ENCODE measurements at regions not wholly inside any gene's neighbourhood (a gene's known extent, or its start where the extent isn't known, plus 50 kb on each side); places are given as distances from the start of the nearest gene placed in this dataset.
A peak's percentile ranks its signal among the peaks of the same experiment; 100 is the strongest.
"Not testable (repeated sequence)": the region's sequence is repeated elsewhere in the genome, so short reads cannot be mapped to it uniquely, and the experiment has no call there.

DNA sequence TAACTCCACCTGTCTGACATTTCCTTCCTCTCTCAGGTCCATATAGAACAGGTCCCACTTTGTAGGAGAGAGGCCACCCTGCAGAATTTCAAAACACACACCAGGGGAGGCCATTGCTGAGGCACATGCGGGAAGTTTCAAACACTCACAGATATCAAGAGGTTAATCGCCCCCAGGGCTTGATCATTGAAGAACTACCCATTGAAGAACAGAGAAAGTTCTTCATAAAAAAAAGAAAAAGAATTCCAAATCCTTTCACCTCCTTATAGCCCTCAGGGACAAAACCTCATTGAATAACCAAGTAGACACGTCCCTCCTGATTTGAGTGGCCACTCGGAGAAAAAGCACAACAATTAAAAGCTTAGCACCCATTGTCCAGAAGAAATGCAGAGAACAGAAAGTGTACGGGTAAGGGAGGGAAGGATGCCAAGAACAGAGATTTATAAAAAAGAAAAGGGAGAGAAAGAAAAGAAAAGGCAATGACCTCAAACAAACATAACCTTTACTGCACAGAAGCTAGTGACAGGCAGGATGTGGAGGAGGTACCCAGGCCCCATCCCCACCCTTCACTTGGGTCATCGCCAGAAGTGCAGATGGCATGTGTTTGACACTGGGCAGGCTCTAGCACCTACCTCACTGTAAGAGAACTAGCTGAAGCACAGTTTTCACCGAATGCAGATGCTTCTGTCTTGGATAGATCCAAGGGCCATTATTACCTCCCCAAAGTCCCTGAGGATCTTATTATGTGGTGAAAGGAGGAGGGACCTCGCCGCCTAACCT is 112.3 kb upstream of the HES1 start:
- no peak for DNase-seq (ENCODE audit: extremely low spot score, insufficient read length, low read depth)
- FAIRE-seq, result no peak

DNA sequence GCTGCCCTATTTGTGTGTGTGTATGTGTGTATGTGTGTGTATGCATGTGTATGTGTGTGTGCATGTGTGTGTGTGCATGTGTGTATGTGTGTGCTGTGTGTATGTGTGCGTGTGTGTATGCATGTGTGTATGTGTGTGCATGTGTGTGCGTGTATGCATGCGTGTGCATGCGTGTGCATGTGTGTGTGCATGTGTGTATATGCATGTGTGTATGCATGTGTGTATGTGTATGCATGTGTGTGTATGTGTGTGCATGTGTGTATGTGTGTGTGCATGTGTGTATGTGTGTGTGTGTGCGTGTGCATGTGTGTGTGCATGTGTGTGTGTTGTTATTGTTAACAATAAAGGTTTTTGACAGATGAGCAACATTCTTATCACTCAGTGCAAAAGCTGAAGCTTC is 110.8 kb upstream of the HES1 start:
- DNase-seq (ENCODE audit: extremely low spot score, insufficient read length, low read depth), result no peak
- no peak for FAIRE-seq

DNA sequence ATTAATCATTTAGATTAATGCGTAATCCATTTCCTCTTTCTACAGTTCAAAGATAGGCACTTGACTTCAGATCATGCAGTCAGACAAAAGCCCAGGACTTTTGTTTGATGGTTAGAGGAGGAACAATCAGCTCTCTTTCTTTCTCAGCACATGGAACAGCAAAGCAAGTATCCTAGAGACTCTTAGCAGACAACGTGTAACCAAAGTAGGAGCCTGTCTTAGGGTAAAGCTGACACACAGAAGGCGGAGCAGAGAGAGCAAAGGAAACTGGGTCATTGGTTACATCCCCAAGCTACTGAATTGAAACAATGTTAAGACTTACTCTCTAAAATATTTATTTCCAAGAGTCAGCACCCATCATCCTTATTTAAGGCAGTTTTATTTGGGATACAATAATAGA is 110.0 kb upstream of the HES1 start:
- FAIRE-seq (no peak), DNase-seq (ENCODE audit: extremely low spot score, insufficient read length, low read depth) (no peak)

DNA sequence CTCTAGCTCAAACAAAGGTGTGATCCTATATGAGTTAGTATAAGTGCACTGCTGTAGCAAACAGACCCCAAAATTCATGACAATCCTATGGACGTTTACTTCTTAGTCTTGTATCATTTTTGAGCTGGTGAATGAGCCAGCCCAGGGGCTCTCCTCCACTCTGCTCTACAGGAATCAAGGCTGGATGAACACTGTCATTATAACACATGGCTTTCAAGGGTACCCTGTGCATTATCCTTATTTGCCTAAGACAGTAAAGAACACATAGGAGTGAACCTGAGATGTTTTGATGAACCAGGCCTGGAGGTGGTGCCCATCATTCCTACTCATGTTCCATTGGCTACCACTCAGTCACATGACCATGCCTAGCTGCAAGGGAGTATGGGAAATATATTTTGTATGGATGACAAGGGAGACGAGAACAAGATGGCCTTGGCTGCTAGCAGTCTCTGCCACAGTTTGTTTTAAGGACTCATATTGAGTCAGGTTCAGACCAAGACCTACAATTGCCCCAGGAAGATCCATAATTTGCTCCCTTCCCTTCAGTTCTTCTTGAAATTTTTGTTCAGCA is 107.4 kb upstream of the HES1 start:
- DNase-seq (ENCODE audit: extremely low spot score, insufficient read length, low read depth) (no peak), FAIRE-seq (no peak)

DNA sequence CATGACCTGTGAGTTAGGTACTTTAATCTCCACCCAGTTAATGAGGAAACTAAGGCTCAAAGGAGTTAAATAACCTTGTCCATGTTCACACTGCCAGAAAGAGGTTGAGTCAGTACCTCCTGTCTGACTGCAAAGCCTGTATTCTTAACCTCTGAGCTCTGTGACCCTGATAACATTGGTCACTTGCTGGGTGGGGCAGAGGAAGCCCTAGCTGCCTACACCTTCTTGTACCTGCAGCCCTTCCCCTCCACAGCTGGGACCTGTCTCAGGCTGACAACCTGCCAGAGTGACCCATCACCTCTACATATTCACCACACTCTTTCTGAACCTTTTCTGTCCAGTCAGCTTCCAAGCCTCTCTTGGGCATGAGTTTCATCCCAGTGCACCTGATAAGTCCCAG is 106.1 kb upstream of the HES1 start:
- DNase-seq (ENCODE audit: extremely low spot score, insufficient read length, low read depth), result no peak
- no peak for FAIRE-seq

DNA sequence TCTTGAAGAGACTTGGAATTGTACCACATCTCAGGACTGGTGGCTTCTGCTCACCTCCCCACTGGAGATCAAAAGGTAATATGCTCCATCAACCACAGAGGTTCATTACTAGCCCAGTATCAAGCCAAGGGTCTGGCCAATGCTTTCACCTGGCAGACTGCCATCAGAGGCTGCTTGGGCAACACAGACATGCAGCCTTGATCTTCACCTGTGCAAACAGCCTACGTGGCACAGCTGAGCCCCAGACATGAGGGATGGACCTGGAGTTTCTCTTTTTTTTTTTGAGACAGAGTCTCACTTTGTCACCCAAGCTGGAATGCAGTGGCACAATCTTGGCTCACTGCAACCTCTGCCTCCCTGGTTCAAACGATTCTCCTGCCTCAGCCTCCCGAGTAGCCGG is 105.6 kb upstream of the HES1 start:
- no peak for DNase-seq (ENCODE audit: extremely low spot score, insufficient read length, low read depth)
- FAIRE-seq, result no peak

DNA sequence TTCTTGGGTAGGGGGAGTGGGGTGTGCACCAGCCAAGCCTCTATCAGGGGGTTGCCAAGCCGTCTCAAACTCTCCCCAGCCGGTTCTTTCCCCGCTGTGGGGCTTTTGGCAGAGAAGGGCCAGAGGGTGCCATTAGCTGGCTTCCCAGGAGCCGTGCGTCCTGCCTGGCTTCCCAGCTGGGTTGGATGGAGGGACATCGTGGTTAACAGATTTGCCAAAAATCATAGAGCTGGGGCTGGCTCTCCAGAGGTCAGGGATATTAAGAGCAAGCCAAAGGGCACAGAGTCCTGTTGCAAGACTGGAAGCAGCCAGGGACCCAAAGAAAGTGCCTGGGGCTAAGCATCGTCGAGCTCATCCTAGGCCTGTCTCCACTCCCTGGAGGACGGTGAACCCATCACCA is 104.6 kb upstream of the HES1 start:
- FAIRE-seq, result no peak

DNA sequence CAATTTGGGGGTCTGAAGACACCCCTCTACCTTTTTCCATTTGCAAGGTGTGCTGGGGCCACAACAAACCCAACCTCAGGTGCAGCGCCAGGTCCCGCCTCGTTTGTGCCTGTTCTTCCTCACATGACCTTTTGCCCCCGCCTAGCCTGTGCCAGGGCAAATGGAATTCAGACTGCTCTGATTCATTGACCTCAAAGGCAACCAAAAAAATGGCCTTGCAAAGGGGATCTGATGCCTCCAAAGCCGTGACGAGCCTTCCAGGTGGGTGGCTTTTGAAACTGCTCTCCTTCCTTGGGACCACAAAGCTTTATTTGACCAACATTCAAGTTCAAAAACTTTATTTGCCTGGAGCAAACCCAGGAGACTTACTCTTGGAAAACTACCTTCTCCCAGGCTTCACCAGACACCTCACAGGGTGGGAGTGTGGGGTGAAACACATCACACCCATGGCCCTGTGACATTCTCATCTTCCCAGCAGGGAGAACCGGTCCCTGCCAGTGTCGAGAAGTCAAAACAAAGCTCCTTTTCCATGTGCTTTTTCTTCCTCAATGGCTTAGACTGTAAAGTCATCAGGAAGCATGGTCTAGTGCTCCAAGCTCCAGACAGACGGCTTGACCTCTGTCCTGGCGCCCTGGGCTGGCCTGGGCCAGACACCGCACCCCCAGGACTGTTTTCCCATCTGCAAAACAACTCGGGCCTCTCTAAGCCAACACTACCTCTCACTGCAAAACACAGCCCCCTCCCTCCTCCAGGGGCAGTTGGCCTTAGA is 103.9 kb upstream of the HES1 start:
- no peak for DNase-seq (ENCODE audit: extremely low spot score, insufficient read length, low read depth)
- FAIRE-seq, result no peak

More for the DNA sequence above, 104.6 kb upstream of the HES1 start:
- no peak for DNase-seq (ENCODE audit: extremely low spot score, insufficient read length, low read depth)

DNA sequence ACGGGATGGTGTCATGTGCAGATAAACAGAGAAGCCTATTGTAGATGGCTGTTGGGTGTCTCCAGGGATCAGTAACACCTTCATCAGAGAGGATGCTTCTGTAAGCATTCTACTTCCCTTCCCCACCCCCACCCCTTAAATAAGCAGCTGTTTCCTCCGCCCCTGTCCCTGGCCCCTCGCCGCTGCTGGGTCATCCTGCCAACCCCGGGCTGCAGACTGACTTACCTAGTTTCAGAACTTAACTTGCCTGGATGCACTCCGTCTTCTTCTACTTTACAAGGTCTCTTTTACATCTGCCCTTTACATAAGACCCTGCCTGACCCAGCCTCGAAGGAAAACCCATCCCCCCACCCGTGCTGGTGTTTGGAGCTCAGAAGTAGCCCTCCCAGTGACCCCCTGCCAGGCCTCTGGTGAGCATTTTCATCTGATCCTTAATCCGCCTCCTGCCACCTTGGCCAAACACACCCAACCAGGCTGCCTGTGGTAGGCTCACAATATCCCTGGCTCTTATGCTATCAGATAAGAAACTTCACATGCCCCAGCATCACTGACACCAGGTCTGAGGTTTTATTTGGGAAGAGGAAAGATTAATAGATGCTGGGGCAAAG is 103.0 kb upstream of the HES1 start:
- FAIRE-seq (peak; percentile 58), DNase-seq (ENCODE audit: extremely low spot score, insufficient read length, low read depth) (no peak)

DNA sequence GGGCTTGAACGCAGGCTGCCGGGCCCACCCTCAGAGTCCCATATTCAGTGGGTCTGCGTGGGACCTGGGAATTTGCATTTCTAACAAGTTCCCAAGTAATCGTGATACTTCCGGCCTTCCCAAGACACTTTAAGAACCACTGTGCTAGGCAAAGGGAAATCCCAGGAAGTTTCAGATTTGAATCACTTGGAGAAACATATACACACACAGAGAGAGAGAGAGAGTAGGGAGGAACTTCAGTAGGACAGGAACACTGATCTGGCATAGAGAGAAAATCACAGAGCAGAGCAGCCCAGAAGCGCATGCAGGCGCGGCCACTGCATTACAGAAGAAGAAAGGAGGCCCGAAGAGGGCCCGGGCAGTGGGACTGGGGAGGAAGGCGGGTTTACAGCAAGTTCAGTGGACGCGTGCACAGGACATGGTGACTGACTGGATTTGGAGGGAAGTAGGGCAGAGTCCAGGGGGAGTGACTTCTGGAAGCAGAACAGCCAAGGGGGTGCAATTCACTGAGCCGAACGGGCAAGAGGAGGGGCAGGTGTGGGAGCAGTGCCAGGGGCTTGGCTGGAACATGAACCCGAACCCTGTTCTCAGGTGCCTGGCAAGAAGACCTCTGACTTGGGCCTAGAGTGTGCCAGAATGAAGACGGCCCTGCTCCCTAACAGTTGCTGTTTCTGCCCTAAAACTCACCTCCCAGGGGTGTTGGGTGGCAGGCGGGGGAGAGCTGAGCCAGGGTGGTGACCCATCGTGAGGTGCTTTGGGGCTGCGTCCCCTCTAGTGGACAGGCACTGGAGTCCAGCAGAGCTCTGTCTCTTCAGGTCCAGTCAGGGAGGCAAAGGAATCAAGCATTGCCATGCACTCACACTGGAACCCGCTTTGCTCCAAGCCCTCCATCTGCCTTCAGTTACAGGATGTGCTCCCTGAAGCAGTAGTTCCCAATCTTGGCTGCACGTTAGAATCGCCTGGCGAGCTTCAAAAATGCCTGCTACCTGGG is 101.3 kb upstream of the HES1 start:
- DNase-seq (ENCODE audit: extremely low spot score, insufficient read length, low read depth) (no peak), FAIRE-seq (no peak)

DNA sequence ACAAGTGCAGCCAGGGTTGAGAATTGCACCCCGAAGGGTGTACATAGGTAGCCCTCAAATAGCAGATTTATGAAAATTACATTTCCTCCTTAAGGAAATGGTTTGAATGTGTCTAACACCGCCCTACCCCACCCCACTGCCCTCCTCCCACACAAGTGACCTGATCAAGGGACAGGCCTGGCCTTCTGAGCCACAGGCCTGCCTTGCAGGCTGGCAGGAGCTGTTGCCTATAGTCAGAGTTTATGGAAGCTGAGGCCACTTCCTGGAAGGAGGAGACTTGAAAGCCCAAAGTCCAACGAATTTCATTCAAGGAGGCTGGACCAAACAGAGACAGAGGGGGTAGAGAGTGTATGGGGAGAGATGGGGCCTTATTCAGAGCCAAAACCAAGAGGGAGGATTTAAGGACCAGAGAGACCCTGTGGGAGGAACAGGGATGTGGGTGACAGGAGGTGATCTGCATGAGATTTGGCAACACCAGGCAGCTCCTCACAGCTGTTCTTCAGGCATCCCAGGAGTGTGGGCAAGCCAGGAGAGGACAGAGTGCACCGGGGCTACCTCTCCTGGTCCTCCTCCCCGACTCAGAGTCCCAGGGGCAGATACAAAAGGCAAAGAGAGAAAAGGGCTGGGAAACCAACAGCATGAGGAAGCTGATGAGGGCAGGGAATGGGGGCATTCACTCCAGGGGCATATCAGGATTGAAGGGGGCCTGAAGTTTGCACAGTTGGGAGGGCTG is 100.4 kb upstream of the HES1 start:
- no peak for FAIRE-seq
- no peak for DNase-seq (ENCODE audit: extremely low spot score, insufficient read length, low read depth)

DNA sequence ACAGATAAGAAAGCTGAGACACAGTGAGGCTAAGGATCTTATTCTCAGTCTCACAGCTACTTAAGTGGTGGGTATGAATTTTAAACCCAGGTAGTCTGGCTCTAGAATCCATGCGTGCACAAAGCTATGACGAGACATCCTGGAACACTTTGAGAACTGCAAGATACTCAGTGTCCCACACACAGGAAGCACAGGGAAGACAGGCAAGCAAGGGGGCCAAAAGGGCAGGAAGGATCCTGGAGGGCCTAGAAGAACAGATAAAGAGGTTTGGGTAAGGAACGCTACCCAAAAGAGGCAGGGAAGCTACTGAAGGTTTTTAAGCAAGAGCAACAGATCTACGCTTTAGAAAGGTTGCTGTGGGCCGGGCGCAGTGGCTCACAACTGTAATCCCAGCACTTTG is 99.1 kb upstream of the HES1 start:
- FAIRE-seq, result no peak
- DNase-seq (ENCODE audit: extremely low spot score, insufficient read length, low read depth), result no peak

DNA sequence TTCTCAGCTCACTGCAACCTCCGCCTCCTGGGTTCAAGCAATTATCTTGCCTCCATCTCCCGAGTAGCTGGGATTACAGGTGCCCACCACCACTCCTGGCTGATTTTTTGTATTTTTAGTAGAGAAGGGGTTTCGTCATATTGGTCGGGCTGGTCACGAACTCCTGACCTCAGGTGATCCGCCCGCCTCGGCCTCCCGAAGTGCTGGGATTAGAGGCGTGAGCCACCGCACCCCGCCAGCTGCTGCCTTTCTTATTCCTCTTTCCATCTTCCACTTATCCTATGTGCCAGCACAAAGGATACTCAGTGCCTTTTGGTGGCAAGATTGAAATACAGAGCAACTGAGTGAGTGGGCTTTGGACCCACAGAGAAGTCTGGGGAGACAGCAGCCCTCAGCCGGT is 97.6 kb upstream of the HES1 start:
- not testable (repeated sequence) for FAIRE-seq; DNase-seq (ENCODE audit: extremely low spot score, insufficient read length, low read depth)

DNA sequence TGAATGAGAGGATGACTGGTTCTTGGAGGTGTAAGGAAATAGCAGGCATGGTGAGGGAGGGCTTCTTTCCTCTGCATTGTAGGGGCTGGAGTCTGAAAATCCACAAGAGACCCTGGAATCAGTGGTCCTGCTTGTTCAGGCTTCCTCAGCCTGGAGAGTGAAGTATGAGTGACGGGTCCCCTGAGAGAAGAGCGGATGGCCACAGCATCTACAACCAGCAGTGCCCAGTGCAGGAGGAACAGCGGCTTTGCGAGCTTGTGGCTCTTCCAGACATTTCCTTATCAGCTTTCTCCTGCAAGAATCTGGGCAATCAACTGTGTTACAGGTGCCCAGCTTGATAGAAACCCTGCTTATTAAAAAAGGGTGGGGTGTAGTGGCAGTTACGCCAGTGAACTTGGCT is 97.0 kb upstream of the HES1 start:
- no peak for FAIRE-seq
- no peak for DNase-seq (ENCODE audit: extremely low spot score, insufficient read length, low read depth)

DNA sequence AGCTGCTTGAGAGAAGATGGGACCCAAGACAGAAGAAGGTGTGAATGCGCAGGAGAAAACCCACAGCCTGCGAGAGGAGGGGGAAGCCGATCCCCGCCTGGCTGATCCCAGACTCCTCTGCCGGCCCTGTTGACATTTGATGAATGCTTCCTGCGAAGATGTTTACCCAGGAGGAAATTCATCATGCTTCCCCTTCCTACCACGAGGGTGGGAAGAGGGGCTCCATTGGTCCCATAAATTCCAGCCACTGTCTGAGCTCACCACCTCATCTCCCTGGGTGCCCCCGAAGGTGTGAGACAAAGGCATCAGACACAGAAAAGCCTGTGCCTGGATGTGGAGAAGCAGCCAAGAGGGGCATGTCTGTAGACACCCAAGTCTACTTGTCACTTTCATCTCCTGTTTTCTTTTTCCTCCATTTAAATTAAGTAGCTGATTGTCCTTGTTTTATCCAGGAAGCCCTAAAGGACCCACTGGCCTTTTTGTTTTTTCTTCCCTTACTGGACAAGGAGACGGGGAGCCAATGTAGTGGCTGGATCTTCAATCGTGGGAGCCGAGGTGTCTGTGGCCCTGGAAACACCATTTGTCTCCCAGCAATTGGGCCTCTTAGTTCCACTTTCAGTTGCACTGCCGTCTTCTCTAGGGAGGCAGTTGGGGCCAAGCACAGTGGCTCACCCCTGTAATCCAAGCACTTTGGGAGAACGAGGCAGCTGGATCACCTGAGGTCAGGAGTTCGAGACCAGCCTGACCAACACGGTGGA is 95.3 kb upstream of the HES1 start:
- no peak for FAIRE-seq

DNA sequence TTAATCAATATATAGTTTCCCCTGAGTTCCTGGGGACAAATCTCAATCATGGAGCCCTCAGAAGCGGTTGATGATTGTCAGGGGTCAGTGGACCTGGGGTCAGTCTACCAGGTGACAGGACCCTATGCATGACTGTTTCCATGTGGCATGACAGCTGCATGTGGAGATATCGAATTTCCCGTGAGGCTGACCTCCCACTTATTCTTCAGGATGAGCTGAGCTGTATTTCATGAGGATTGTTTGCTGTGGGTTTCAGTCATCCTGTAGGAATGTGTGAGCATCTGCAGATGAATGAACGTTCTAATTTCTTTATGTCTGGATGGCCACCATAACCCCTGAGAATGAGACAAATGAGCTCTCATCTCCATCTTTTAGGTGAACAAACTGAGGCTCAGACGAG is 93.0 kb upstream of the HES1 start:
- FAIRE-seq (no peak), DNase-seq (ENCODE audit: extremely low spot score, insufficient read length, low read depth) (no peak)

More for the DNA sequence above, 95.3 kb upstream of the HES1 start:
- no peak for DNase-seq (ENCODE audit: extremely low spot score, insufficient read length, low read depth)

DNA sequence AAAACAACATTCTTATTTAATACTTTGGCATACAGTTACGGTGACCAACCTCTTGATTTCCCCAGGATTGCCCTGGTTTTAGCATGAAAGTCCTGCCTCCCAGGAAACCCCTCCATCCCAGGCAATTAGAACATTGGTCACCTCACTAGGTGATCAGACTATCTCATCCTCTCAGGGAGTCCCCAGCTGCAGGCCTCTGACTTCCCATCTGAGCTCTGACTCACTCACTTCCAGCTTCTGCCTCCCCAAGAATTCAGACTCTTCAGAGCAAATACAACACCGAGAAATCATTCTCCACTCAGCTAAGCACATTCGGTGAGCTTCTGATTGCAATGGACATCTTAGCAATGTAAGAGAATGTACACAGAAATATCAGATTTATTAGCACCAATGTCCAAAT is 92.4 kb upstream of the HES1 start:
- no peak for DNase-seq (ENCODE audit: extremely low spot score, insufficient read length, low read depth)
- no peak for FAIRE-seq

DNA sequence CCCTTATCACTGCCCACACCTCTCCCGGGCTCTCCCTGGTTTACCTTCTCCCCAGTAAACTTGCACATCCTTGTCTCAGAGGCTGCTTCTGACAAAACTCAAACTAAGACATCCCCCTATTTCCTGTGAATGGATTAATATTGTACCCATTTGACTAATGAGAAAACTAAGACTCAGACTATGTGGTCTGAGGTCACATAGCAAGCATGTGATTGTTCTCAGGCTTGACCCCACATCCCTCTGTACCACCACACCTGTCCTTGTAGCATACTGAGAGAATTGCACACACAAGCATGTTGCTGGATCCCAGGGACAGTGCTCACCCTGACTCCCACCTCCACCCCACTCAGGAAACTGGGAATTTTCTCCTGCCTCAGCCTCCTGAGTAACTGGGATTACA is 90.7 kb upstream of the HES1 start:
- peak; percentile 40 for DNase-seq (ENCODE audit: extremely low spot score, insufficient read length, low read depth)
- FAIRE-seq, result peak; percentile 89
